OCI-M1 (cell line): ENCODE measurements at regions not wholly inside any gene's neighbourhood (a gene's known extent, or its start where the extent isn't known, plus 50 kb on each side); places are given as distances from the start of the nearest gene placed in this dataset.
"Not testable (repeated sequence)": the region's sequence is repeated elsewhere in the genome, so short reads cannot be mapped to it uniquely, and the experiment has no call there.

Source experiments
- DNase-seq: peaks from one replicate; lab custom pipeline; 2025; lab: John Stamatoyannopoulos, UW

DNA sequence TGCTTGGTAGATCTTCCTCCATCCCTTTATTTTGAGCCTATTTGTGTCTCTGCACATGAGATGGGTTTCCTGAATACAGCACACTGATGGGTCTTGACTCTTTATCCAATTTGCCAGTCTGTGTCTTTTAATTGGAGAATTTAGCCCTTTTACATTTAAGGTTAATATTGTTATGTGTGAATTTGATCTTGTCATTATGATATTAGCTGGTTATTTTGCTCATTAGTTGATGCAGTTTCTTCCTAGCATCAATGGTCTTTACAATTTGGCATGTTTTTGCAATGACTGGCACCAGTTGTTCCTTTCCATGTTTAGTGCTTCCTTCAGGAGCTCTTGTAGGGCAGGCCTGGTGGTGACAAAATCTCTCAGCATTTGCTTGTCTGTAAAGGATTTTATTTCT is 72.4 kb downstream of the HNRNPD start:
- not testable (repeated sequence) for DNase-seq

- DNase-seq, result peak; percentile 76
Observed at GRCh38 chr4:82293304-82293703, 80.5 kb downstream of the HNRNPD start.

DNA sequence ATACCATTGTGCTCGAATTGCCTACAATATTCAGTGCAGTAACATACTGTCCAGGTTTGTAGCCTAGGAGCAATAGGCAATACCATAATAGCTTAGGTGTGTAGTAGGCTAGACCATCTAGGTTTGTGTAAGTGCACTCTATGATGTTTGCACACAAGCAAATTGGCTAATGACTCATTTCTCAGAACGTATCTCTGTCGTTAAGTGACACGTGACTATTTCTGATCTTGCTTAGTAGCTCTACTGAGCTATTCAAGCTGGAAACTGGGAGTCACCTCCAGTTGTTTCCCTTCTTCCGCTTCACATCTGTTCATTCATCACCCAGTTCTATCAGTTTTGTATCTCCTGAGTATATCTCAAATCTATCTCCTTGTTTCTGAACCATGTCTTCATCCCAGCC is 86.1 kb downstream of the HNRNPD start:
- peak; percentile 41 for DNase-seq

GRCh38 chr4:82284858-82285805 is 88.7 kb downstream of the HNRNPD start:
- peak; percentile 99 for DNase-seq

DNA sequence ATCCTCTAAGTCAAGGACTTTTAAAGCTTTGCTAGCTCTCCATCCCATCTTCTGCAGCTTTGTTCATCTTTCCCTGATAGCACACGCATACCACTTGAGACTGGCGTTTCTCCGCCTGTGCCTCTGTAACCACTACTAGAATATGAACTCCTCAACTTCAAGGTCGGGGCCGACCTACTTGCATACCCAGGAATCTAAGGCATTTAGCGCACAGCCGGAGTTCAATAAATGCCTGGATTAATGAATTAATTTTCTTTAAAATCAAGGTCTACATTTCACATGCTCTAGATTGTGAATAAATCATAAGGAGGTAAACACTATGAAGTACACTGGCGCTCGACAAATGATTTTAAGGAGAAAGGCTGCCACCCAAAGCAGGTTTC is 89.3 kb downstream of the HNRNPD start:
- no peak for DNase-seq

- no peak for DNase-seq
Observed at GRCh38 chr4:82282875-82283274, 90.9 kb downstream of the HNRNPD start.

DNA sequence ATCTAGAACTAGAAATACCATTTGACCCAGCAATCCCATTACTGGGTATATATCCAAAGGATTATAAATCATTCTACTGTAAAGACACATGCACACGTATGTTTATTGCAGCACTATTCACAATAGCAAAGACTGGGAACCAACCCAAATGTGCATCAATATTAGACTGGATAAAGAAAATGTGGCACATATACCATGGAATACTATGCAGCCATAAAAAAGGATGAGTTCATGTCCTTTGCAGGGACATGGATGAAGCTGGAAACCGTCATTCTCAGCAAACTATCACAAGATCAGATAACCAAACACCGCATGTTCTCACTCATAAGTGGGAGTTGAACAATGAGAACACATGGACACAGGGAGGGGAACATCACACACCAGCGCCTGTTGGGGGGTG is 94.2 kb downstream of the HNRNPD start:
- not testable (repeated sequence) for DNase-seq

- no peak for DNase-seq
Observed at GRCh38 chr4:82276332-82276640, 97.5 kb downstream of the HNRNPD start.

DNA sequence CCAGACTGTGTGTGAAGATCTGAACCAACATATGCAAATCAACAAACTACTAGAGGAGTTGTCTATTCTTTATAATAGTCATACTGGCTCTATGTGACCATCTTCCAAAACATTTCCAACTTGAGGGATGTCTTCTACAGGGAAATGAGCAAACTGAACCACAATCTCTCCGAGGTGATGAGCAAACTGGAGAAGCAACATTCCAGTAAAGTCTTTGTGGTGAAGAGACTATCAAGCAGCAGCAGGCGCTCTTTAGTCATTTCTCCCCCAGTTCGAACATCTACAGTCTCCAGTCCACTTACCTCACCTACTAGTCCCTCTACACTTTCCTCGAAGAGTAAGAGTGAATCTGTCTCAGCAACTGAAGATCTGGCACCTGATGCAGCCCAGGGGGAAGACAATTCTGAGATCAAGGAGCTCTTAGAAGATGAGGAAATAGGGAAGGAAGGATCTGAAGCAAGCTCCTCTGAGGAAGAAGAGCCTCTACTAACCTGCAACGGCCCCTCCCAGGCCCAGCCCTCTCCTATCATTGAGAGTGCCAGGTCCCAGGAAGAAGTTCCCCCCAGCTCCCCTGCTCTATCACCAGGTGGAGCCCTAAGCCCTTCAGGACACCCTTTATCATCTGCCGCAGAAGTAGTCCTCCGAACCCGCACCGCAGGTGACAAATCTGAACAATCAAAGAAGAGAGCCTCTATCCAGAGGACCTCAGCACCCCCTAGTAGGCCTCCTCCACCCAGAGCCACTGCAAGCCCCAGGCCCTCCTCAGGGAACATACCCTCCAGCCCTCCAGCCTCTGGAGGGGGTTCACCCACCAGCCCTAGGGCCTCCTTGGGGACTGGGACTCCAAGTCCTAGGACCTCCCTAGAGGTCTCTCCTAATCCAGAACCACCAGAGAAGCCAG is 98.1 kb downstream of the HNRNPD start:
- no peak for DNase-seq

- not testable (repeated sequence) for DNase-seq
Observed at GRCh38 chr4:82274700-82275099, 99.1 kb downstream of the HNRNPD start.

DNA sequence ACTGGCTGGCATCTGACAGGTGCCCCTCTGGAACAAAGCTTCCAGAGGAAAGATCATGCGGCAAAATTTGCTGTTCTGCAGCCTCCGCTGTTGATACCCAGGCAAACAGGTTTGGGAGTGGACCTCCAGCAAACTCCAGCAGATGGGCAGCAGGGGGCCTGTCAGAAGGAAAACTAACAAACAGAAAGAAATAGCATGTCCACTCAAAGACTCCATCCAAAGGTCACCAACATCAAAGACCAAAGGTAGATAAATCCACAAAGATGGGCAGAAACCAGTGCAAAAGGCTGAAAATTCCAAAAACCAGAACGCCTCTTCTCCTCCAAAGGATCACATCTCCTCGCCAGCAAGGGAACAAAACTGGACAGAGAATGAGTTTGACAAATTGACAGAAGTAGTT is 101.3 kb downstream of the HNRNPD start:
- DNase-seq, result not testable (repeated sequence)

DNA sequence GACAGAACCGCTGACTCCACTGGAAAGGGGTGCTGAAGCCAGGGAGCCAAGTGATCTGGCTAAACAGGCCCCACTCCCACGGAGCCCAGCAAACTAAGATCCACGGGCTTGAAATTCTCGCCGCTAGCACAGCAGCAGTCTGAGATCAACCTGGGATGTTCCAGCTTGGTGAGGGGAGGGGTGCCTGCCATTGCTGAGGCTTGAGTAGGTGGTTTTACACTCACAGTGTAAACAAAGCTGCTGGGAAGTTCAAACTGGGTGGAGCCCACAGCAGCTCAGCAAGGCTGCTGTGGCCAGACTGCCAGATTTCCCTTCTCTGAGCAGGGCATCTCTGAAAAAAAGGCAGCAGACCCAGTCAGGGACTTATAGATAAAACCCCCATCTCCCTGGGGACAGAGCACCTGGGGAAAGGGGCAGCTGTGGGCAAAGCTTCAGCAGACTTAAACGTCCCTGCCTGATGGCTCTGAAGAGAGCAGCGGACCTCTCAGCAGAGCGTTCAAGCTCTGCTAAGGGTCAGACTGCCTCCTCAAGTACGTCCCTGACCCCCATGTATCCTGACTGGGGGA is 101.8 kb downstream of the HNRNPD start:
- not testable (repeated sequence) for DNase-seq

DNA sequence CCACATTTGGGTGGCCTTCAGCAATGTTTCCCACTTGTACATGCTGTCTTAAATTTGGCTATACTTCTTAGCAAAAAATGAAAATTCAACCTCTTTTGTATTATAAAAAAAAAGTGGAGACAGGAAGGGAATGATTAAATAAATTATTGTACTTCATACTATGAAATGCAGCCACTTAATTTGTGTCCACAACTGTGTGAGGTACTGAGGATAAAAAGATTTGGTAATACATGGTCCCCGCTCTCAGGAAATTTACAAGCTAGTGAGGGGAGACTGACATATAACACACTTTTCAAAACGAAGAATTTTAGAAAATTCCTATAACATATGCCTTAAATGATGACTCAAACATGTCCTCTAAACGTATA is 105.0 kb downstream of the HNRNPD start:
- no peak for DNase-seq

DNA sequence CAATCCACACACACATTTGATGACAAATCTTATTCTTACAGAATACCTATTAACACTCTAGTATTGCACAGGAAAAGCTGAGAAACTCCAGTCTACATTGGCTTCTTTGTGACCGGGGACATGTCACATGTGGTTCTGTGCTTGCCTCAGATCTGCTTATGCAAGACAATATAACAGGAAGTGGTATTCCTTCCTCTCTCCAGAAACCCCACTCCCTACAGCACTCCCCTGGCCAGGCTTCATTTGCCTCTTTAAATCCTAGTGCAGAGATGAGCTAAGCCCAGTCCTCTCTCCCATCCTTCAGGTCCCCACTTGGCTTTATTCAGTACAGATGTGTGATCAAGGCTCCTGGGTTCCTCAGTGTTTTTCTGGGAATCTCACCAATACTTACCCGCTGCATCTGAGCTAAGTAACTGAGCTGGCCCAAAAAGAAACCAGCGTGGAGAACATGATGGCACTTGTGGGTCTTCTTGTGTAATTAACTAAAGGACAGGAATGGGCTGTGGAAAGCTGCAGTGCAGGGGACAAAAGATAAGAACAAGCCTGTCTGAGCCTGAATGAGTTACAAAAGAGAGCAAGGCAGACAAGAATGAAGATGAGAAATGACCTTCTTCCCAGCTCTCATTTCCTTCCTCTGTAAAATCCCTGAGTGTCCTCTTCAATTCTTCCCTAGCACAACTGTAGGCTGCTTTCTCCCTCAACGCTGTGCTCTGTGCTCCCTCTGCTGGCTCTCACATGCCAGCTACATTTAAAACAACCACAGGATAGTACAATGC is 105.6 kb downstream of the HNRNPD start:
- DNase-seq, result peak; percentile 82

DNA sequence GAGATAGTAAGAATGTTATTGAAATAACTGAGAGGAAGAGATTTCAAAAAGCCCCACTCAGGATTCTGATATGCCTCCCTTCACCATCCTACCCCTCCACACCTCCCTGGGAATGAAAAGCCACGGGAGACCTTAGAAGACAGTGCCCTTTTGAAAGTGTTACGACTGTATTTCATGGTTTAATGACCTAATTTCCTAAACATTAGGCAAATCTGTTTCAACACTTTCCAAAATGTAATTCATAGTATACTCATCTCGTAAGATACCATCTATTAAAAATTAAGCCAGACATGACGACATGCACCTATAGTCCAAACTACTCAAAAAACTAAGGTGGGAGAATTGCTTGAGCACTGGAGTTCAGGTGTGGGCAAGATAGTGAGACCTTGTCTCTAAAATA is 106.3 kb downstream of the HNRNPD start:
- DNase-seq, result no peak

- no peak for DNase-seq
Observed at GRCh38 chr4:82266345-82266744, 107.4 kb downstream of the HNRNPD start.

- DNase-seq, result no peak
Observed at GRCh38 chr4:82261084-82261483, 112.7 kb downstream of the HNRNPD start.

- no peak for DNase-seq
Observed at GRCh38 chr4:82260632-82261031, 113.2 kb downstream of the HNRNPD start.

- DNase-seq, result no peak
Observed at GRCh38 chr4:82256718-82257117, 117.1 kb downstream of the HNRNPD start.

GRCh38 chr4:82255657-82256056 is 118.1 kb downstream of the HNRNPD start:
- no peak for DNase-seq

DNA sequence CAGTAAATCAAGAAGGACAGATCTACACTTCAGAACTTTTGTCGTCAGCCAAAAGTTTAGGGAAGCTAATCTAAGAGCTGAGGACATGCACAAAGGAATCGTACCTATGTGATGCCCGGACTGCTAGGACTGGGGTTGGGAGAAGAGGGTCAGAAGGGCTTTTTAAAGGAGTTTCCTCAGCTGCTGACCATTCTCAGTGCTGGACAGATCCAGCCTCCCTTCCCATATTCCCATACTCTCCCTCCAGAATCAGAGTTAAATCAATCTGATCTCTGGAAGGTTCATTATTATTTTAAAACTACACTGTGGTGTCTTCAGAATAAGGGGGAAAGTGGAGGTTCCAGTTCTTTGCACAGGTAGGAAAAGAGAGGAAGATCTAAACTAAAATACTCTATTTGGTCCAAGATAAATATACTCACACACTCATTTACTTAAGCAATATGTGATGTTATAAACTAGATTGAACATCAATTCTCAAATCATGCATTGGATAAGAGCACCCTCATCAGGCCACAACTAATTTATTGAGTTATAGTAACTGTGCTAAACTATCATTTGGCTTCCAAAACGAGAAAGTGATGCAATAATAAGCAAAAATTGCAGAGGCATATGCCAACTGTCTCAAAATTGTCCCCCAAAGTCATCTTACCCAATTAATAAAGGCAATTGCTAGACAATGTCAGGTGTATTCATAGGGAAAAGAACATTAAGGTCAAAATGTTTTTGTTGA is 124.7 kb downstream of the HNRNPD start:
- peak; percentile 58 for DNase-seq
